ENCODE measurements at regions not wholly inside any gene's neighbourhood (a gene's known extent, or its start where the extent isn't known, plus 50 kb on each side); places are given as distances from the start of the nearest gene placed in this dataset.

GRCh38 chr4:111986095-111986494 lies 159.2 kb upstream of the FAM241A start:
- H3K27me3 Mint-ChIP-seq (ENCODE audit: low read depth, poor library complexity), result no peaks in the 10 kb centered on the region
- H3K9me3 Mint-ChIP-seq, result no peaks in the 10 kb centered on the region
- no peak for TF ChIP-seq CTCF (IDR thresholded peaks at IDR 0.05)
- DNase-seq, result no peak
- no peak overlapping the region for H3K4me3 Mint-ChIP-seq
- H3K27ac Mint-ChIP-seq, result peak overlapping the region; percentile 76
- H3K4me1 Mint-ChIP-seq, result peaks cover 39% of the 10 kb centered on the region
- H3K36me3 Mint-ChIP-seq (ENCODE audit: low read depth), result no peaks in the 10 kb centered on the region

- H3K36me3 Mint-ChIP-seq (ENCODE audit: low read depth), result no peaks in the 10 kb centered on the region
- H3K4me3 Mint-ChIP-seq, result no peak overlapping the region
- H3K27me3 Mint-ChIP-seq (ENCODE audit: low read depth, poor library complexity), result no peaks in the 10 kb centered on the region
- no peak for DNase-seq
- TF ChIP-seq CTCF (IDR thresholded peaks at IDR 0.05), result no peak
- no peak overlapping the region for H3K27ac Mint-ChIP-seq
- peaks cover 60% of the 10 kb centered on the region for H3K4me1 Mint-ChIP-seq
- H3K9me3 Mint-ChIP-seq, result no peaks in the 10 kb centered on the region
Observed at GRCh38 chr4:111988514-111988913, 156.7 kb upstream of the FAM241A start.

GRCh38 chr4:111989817-111990216 lies 155.4 kb upstream of the FAM241A start:
- Mint-ChIP-seq H3K4me1 (peaks cover 61% of the 10 kb centered on the region), H3K27ac (no peak overlapping the region), H3K36me3 (ENCODE audit: low read depth) (no peaks in the 10 kb centered on the region), H3K9me3 (no peaks in the 10 kb centered on the region), H3K4me3 (no peak overlapping the region), H3K27me3 (ENCODE audit: low read depth, poor library complexity) (no peaks in the 10 kb centered on the region)
- TF ChIP-seq CTCF (IDR thresholded peaks at IDR 0.05), result no peak
- DNase-seq, result no peak

- Mint-ChIP-seq H3K27me3 (ENCODE audit: low read depth, poor library complexity) (no peaks in the 10 kb centered on the region), H3K36me3 (ENCODE audit: low read depth) (no peaks in the 10 kb centered on the region), H3K4me3 (peak overlapping the region; percentile 12), H3K9me3 (no peaks in the 10 kb centered on the region), H3K27ac (peak overlapping the region; percentile 93), H3K4me1 (peaks cover 58% of the 10 kb centered on the region)
- DNase-seq, result no peak
- TF ChIP-seq CTCF (IDR thresholded peaks at IDR 0.05), result no peak
Observed at GRCh38 chr4:111991163-111991562, 154.1 kb upstream of the FAM241A start.

GRCh38 chr4:111991797-111992196 lies 153.5 kb upstream of the FAM241A start:
- Mint-ChIP-seq H3K9me3 (no peaks in the 10 kb centered on the region), H3K4me1 (peaks cover 63% of the 10 kb centered on the region), H3K27ac (peak overlapping the region; percentile 93), H3K36me3 (ENCODE audit: low read depth) (no peaks in the 10 kb centered on the region), H3K4me3 (peak overlapping the region; percentile 12), H3K27me3 (ENCODE audit: low read depth, poor library complexity) (no peaks in the 10 kb centered on the region)
- no peak for DNase-seq
- no peak for TF ChIP-seq CTCF (IDR thresholded peaks at IDR 0.05)

GRCh38 chr4:111992351-111993168 lies 152.7 kb upstream of the FAM241A start:
- no peak for TF ChIP-seq CTCF (IDR thresholded peaks at IDR 0.05)
- Mint-ChIP-seq H3K27me3 (ENCODE audit: low read depth, poor library complexity) (peaks cover 3% of the 10 kb centered on the region), H3K36me3 (ENCODE audit: low read depth) (no peaks in the 10 kb centered on the region), H3K9me3 (peaks cover 2% of the 10 kb centered on the region), H3K4me1 (peaks cover 65% of the 10 kb centered on the region), H3K27ac (peak overlapping the region; percentile 37), H3K4me3 (peak overlapping the region; percentile 14)
- no peak for DNase-seq

Measured in nephron progenitor cell (in vitro differentiated cells).